ENCODE measurements at regions not wholly inside any gene's neighbourhood (a gene's known extent, or its start where the extent isn't known, plus 50 kb on each side); places are given as distances from the start of the nearest gene placed in this dataset.

- no peak for DNase-seq (ENCODE audit: low spot score)
These were observed 308.5 kb downstream of the BMP7 start for GRCh38 chr20:56957737-56958553.

GRCh38 chr20:56964901-56965300, 301.5 kb downstream of the BMP7 start:
- no peak for DNase-seq (ENCODE audit: low spot score)

DNA sequence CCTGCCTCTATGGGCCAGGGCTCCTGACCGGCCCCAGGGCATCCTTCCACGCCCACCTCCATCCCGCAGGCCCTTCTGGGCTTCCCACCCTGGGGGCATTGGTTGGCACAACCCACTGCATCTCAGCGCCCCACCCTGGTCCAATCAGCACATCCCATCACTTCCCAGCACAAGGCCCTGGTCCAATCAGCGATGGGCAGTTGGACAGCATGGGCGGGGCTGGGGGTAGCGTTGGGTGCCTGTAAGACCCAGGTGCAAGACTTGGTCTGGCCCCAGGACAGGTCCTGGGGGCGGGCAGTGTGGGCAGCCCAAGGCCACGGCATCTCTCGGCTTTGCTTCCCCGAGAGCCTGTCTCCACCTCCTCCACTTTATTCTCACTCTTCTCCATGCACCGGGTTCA, 298.5 kb downstream of the BMP7 start:
- DNase-seq (ENCODE audit: low spot score), result no peak

DNA sequence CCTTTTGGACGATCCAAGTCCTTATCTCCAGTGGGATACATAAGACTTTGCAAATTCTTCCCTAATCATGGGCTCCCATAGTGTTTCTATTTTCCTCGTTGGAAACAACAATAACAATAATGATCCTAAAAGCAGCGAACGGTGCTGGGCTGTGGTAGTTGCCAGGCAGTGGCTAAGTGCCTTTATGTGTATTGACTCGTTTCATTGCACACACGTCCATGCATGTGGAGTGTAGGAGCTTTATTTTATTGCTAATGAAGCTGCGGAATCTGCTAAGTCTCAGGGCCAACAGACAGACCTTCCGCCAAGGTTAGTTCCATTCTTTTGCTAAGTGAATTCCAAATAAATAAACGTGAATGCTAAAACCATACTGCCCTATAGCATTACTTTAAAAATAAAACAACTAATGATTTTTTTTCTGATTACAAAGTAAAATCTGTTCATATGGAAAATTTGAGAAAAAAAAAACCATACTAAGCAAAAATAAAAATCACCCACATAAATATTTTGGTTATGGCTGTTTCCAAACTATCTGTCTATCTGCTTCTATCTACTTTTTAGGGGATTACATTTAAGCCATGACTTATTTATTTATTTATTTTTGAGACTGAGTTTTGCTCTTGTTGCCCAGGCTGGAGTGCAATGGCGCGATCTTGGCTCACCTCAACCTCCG, 297.9 kb downstream of the BMP7 start:
- no peak for DNase-seq (ENCODE audit: low spot score)

GRCh38 chr20:56974499-56975250, 291.8 kb downstream of the BMP7 start:
- DNase-seq (ENCODE audit: low spot score), result peak; percentile 55

GRCh38 chr20:56975838-56976237, 290.6 kb downstream of the BMP7 start:
- no peak for DNase-seq (ENCODE audit: low spot score)

GRCh38 chr20:56976336-56976735, 290.1 kb downstream of the BMP7 start:
- DNase-seq (ENCODE audit: low spot score), result no peak

DNA sequence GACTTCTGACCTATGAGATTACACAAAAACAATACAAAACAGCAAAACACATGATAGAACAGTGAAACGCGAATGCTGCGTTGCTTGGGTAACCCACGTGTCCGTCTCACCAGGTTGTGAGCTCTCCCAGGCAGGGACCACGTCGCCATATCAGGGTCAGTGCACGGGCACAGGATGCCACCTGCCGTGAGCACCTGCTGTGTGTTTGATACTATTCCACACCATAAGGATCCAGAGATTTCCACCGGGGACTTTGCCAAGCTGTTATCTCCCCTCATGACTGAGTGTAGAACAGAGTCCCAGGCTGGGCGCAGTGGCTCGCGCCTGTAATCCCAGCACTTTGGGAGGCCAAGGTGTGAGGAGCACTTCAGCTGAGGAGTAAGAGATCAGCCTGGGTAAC, 288.0 kb downstream of the BMP7 start:
- no peak for DNase-seq (ENCODE audit: low spot score)

DNA sequence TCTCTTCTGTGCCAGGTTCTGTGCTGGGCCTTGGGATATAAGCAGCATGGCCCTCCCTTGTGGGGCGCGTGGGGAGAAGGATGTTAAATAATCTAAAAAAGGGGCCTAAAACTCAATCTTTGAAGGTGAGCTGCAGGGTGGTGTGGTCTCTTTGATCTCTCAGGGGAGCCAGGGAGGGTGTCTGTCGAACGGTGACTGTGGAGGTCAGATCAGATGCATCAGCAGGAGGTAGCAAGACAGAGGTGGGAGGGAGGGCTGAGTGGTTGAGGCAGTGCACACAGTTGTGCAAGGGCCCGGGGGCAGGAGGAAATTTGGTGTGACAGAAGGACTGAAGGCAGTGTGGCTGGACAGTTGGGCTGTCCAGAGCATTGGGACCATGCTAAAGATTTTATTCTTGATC, 287.3 kb downstream of the BMP7 start:
- no peak for DNase-seq (ENCODE audit: low spot score)

DNA sequence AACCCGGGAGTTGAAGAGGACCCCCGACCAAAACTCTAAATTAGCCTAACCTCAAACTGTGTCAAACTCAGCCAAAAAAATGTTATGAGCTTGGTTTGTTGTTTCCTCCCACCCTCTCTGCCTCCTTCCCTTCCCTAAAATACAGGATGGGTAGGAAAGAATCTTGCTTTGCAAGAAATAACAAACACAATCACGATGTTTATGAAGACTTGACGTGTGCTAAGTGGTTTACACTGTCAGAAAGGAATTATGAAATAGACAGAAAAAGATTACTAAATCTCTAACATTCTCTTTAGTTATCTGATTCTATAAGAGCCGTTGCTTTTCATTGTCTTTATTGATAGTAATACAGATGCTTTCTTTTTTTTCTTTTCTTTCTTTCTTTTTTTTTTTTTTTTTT, 285.1 kb downstream of the BMP7 start:
- no peak for DNase-seq (ENCODE audit: low spot score)

DNA sequence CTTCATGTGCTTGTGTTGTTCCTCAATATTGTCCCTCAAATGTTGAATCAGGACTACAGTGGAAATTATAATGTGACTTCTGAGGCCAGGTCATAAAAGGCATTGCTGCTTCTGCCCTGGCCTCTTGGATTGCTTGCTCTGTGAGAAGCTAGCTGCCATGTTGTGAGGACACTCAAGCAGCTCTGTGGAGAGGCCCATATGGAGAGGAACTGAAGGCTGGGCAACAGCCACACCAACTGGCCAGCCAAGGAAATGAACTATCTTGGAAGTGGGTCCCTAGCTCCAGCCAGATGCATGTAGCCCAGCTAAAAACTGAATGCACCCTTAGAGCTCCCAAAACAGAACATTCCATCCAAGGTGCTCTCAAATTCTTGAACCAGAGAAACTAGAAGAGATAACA, 282.6 kb downstream of the BMP7 start:
- no peak for DNase-seq (ENCODE audit: low spot score)

DNA sequence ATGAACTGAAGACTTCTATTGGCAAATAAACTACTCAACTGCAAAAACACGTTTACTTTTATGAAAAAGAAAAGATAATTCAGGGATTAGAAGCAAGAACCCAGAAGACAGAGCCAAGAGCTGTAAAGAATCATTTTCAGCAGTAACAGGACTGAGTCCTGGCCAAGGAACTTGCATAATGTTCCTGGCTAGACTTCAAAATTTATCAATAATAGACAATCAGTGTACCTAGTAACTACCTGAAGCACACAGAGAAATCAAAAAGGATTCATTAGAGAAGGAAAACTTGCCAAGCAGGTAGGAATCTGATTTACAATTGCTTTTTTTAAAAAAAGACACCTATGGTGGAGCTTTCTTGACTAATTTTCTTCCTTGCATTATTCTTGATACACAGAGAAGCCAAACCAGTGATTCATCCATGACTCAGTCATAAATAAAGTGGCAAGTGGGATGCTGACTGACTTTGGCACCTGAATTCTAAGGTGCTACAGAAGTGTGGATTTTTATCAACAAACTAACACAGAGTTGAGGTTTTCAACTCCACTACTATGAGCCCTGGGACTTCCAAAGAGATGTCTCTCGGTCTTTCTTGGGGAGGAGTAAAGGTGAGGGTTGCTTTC, 281.3 kb downstream of the BMP7 start:
- DNase-seq (ENCODE audit: low spot score), result peak; percentile 78

DNA sequence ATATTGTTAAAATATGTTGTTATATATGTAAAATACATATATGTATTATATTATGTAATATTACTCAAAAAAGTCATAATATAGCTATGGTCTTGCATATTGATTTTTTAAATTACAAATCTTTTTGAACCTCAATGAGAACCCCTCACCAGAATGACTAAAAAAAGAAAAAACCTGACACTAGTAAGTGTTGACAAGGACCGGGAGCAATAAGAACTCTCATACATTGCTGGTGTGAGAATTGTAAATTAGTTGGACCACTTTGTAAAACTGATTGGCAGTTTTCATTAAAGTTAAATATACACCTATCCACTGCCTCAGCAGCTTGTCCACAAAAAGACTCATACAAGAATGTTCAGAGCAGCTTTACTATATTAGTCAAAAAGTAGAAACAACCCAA, 280.0 kb downstream of the BMP7 start:
- DNase-seq (ENCODE audit: low spot score), result no peak

DNA sequence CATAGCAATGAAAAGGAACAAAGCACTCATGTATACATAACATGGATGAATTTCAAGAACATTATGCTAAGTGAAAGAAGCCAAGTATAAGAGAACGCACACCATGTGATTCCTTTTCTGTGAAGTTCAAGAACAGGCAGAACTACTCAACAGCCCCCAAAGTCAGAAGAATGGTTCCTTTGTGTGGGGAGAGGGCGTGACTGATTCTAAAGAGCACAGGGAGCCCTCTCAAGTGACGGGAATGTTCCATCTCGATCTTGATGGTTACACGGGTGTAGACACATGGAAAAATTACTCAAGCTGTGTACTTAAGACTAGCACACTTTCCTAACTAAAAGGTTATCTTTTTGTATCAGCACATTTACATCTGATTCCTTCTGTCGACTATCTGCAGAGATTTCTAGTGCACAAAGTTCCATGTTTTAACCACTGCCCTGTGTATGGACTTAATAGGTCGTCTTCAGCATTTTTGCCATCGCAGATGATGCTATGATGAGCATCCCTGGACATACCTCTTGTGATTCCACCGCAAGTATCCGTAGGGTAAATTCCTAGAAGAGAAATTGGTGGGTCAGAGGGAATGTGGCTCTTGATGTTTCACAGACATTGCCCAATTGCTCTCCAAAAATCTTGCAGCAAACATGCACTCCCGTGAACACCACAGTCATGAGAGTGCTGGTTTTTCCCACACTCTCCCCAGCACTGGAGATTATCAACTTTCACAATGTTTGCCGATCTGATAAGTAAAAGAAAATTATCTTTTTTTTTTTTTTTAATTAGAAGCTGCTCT, 279.3 kb downstream of the BMP7 start:
- DNase-seq (ENCODE audit: low spot score), result no peak

DNA sequence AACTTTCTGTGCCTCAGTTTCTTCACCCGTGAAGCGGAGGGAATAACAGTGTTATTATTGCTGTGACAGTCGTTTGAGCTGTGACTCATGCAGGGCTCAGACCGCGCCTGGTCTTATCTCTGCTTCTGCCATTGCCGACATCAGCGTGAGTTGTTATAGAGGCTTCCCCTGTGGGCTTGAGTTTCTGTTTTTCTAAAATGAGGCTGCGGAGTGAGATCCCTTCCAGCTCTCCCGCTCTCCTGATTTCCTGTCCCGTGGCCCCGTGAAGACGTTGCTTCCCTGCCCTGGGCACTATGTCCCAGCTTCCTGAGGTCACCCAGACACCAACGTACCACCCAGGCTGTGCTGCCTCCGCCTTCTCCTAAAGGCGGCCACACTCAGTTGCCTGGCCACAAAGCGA, 278.5 kb downstream of the BMP7 start:
- DNase-seq (ENCODE audit: low spot score), result peak; percentile 63

- no peak for DNase-seq (ENCODE audit: low spot score)
These were observed 278.0 kb downstream of the BMP7 start for GRCh38 chr20:56988446-56988845.

- no peak for DNase-seq (ENCODE audit: low spot score)
These were observed 276.9 kb downstream of the BMP7 start for GRCh38 chr20:56989516-56989915.

DNA sequence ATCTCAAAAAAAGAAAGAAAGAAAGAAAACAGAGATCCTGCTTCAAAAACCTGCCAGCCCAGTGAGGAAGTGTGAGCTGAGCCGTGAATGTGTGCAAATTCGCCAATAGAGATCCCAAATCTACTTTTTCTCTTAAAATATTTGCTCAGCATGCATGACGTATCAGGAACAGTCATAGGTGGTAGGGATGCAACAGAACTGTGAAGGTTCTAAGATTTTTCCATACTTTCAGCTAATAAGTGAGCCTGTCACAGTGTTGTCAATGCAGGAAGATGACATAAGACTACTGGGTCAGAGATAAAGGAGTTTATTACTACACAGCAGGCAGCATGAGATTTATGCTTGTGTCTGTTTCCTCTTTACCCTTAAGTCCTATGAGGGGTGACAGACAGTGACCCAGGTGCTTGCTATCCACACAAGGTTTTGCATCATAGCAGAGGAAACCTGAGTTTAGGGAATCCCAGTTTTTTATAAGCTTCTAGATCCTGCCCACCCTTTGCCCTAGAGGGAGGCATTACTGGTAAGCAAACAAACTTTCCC, 273.4 kb downstream of the BMP7 start:
- DNase-seq (ENCODE audit: low spot score), result no peak

- DNase-seq (ENCODE audit: low spot score), result no peak
These were observed 272.4 kb downstream of the BMP7 start for GRCh38 chr20:56994006-56994405.

DNA sequence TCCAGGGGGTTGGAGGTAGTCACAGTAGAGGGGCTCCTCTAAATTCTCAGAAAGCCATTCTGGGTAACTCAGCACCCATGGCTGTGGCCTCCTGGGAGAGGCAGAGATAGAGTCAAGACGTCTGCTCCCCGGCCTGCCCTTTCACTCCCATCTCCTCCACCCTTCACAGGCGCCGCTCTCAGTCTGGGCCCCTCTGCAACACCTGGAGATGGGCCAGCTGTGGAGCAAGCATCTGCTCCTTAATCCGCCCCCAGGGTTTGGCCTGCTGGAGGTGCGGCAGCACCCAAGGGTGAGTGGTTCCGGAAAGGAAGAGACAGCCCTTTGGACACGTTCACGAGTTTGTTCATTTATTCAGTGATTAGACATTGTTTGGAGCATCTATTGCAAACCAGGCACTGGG, 271.3 kb downstream of the BMP7 start:
- DNase-seq (ENCODE audit: low spot score), result no peak

DNA sequence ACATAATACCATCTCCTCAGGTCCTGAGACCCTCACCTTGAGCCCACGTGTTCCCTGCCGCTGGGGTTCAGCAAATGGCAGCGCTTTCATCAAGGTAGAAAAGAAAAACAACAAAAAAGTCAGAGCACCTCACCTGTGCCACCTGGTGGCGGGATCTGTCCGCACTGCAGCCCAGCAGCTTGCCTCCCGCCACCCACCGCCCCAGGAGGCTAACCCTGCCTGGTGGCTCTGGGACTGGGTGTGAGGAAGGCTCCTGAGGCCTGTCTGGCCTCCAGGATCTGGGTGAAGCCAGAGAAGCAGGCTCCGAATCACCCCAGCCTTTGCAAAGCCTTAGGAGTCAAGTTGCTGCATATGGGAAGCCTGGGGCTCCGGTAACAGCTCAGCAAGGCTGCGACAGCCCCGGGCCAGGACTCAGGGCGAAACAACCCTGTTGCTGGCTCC, 270.8 kb downstream of the BMP7 start:
- DNase-seq (ENCODE audit: low spot score), result no peak
